Neural progenitor cell (in vitro differentiated cells): ENCODE measurements at regions not wholly inside any gene's neighbourhood (a gene's known extent, or its start where the extent isn't known, plus 50 kb on each side); places are given as distances from the start of the nearest gene placed in this dataset.

Source experiments
- DNase-seq: peaks from one replicate; pipeline ENCODE4 v3.0.0-alpha.2; 2016; ENCODE audit warnings: low spot score
- H2AFZ ChIP-seq: fragments of 200-600 bp; sonication (generic); replicated peaks from 2 replicates; pipeline ENCODE4 v1.6.1; 2016; ENCODE audit warnings: antibody characterized with exemption
- H3F3A ChIP-seq: fragments of 200-600 bp; sonication (generic); 2 replicates; pipeline ENCODE4 v1.6.1; 2016; ENCODE audit warnings: antibody characterized with exemption, low read depth
- H3K27ac ChIP-seq: fragments of 200-600 bp; sonication (generic); 2 replicates; pipeline ENCODE4 v1.5.1; 2016; ENCODE audit warnings: mild to moderate bottlenecking
- H3K27me3 ChIP-seq: fragments of 200-600 bp; sonication (generic); 2 replicates; pipeline ENCODE4 v1.6.1; 2016; ENCODE audit warnings: mild to moderate bottlenecking, moderate library complexity
- H3K36me3 ChIP-seq: fragments of 200-600 bp; sonication (generic); 2 replicates; pipeline ENCODE4 v1.5.1; 2016
- H3K4me1 ChIP-seq: fragments of 200-600 bp; sonication (generic); 2 replicates; pipeline ENCODE4 v1.6.1; 2016; ENCODE audit warnings: mixed run types
- H3K4me2 ChIP-seq: fragments of 200-600 bp; sonication (generic); 2 replicates; pipeline ENCODE4 v1.6.1; 2016
- H3K4me3 ChIP-seq: fragments of 200-600 bp; sonication (generic); 2 replicates; pipeline ENCODE4 v1.5.1; 2016
- H3K79me2 ChIP-seq: fragments of 200-600 bp; sonication (generic); 2 replicates; pipeline ENCODE4 v1.6.1; 2016; ENCODE audit warnings: low read depth
- H3K9ac ChIP-seq: fragments of 200-600 bp; sonication (generic); 2 replicates; pipeline ENCODE4 v1.6.1; 2016
- H3K9me3 ChIP-seq: fragments of 200-600 bp; sonication (generic); 2 replicates; pipeline ENCODE4 v1.5.1; 2016; ENCODE audit warnings: low read depth
- H4K20me1 ChIP-seq: fragments of 200-600 bp; sonication (generic); 2 replicates; pipeline ENCODE4 v1.6.1; 2016; ENCODE audit warnings: low read depth
- H3K27ac Mint-ChIP-seq: 3 replicates; pipeline ENCODE4 v1.8.0; 2021; ENCODE audit warnings: mixed read lengths
- H3K27me3 Mint-ChIP-seq: 2 replicates; pipeline ENCODE4 v1.8.0; 2022; ENCODE audit warnings: low read depth, mild to moderate bottlenecking, inconsistent platforms, moderate library complexity, mixed read lengths; ENCODE audit not compliant: insufficient read depth
- H3K36me3 Mint-ChIP-seq: 3 replicates; pipeline ENCODE4 v1.8.0; 2021; ENCODE audit warnings: mixed read lengths
- H3K4me1 Mint-ChIP-seq: 3 replicates; pipeline ENCODE4 v1.8.0; 2021; ENCODE audit warnings: mixed read lengths
- H3K4me3 Mint-ChIP-seq: 3 replicates; pipeline ENCODE4 v1.8.0; 2021; ENCODE audit warnings: mild to moderate bottlenecking, moderate library complexity, mixed read lengths
- H3K9me3 Mint-ChIP-seq: 3 replicates; pipeline ENCODE4 v1.8.0; 2020; ENCODE audit warnings: mixed read lengths
- CTCF ChIP-seq: fragments of 200-600 bp; sonication (generic); IDR thresholded peaks from 2 replicates; pipeline ENCODE4 v1.5.1; 2017; ENCODE audit warnings: antibody characterized with exemption, mild to moderate bottlenecking
- EZH2 ChIP-seq: fragments of 200-600 bp; sonication (generic); IDR thresholded peaks from 2 replicates; pipeline ENCODE4 v1.6.1; 2017; ENCODE audit warnings: antibody characterized with exemption, mild to moderate bottlenecking, moderate library complexity
- EZH2phosphoT487 ChIP-seq: fragments of 200-600 bp; sonication (generic); IDR thresholded peaks from 2 replicates; pipeline ENCODE4 v1.6.1; 2017; ENCODE audit warnings: antibody characterized with exemption

GRCh38 chr2:146681991-146682390 lies 1162.8 kb upstream of the ACVR2A start:
- H3K4me3 Mint-ChIP-seq, result no peak overlapping the region
- H3K36me3 Mint-ChIP-seq, result no peaks in the 10 kb centered on the region
- Histone ChIP-seq H3K4me1 (peaks cover 13% of the 10 kb centered on the region), H3F3A (peaks cover 10% of the 10 kb centered on the region), H3K9ac (no peak overlapping the region), H3K9me3 (no peaks in the 10 kb centered on the region), H3K27ac (no peak overlapping the region), H3K79me2 (no peaks in the 10 kb centered on the region), H3K4me3 (no peak overlapping the region), H3K36me3 (no peaks in the 10 kb centered on the region), H3K27me3 (no peaks in the 10 kb centered on the region), H4K20me1 (no peaks in the 10 kb centered on the region), H2AFZ (no peak overlapping the region), H3K4me2 (no peak overlapping the region)
- DNase-seq, result no peak
- TF ChIP-seq EZH2phosphoT487 (no peak), EZH2 (no peak), CTCF (no peak)
- no peaks in the 10 kb centered on the region for H3K27me3 Mint-ChIP-seq
- H3K9me3 Mint-ChIP-seq, result peaks cover 2% of the 10 kb centered on the region
- no peak overlapping the region for H3K27ac Mint-ChIP-seq
- H3K4me1 Mint-ChIP-seq, result peaks cover 10% of the 10 kb centered on the region

GRCh38 chr2:146678516-146678915 lies 1166.3 kb upstream of the ACVR2A start:
- Mint-ChIP-seq H3K4me1 (peaks cover 10% of the 10 kb centered on the region), H3K27me3 (no peaks in the 10 kb centered on the region), H3K27ac (no peak overlapping the region), H3K36me3 (no peaks in the 10 kb centered on the region), H3K4me3 (no peak overlapping the region), H3K9me3 (peaks cover 2% of the 10 kb centered on the region)
- Histone ChIP-seq H3F3A (peaks cover 10% of the 10 kb centered on the region), H3K27ac (no peak overlapping the region), H2AFZ (no peak overlapping the region), H3K79me2 (no peaks in the 10 kb centered on the region), H3K27me3 (no peaks in the 10 kb centered on the region), H3K4me2 (peak overlapping the region; percentile 11), H3K36me3 (no peaks in the 10 kb centered on the region), H4K20me1 (no peaks in the 10 kb centered on the region), H3K9ac (no peak overlapping the region), H3K9me3 (no peaks in the 10 kb centered on the region), H3K4me1 (peaks cover 10% of the 10 kb centered on the region), H3K4me3 (no peak overlapping the region)
- TF ChIP-seq EZH2 (no peak), EZH2phosphoT487 (no peak), CTCF (no peak)
- peak; percentile 59 for DNase-seq

- H3K36me3 Mint-ChIP-seq, result no peaks in the 10 kb centered on the region
- Histone ChIP-seq H3K79me2 (no peaks in the 10 kb centered on the region), H3K27me3 (no peaks in the 10 kb centered on the region), H3K9ac (no peak overlapping the region), H3K4me2 (no peak overlapping the region), H3K36me3 (no peaks in the 10 kb centered on the region), H3K4me1 (peaks cover 10% of the 10 kb centered on the region), H3K4me3 (no peak overlapping the region), H2AFZ (no peak overlapping the region), H3K27ac (no peak overlapping the region), H3K9me3 (no peaks in the 10 kb centered on the region), H4K20me1 (no peaks in the 10 kb centered on the region), H3F3A (peaks cover 10% of the 10 kb centered on the region)
- H3K27me3 Mint-ChIP-seq, result no peaks in the 10 kb centered on the region
- no peaks in the 10 kb centered on the region for H3K9me3 Mint-ChIP-seq
- no peak for TF ChIP-seq EZH2
- no peak for TF ChIP-seq CTCF
- TF ChIP-seq EZH2phosphoT487, result no peak
- peaks cover 10% of the 10 kb centered on the region for H3K4me1 Mint-ChIP-seq
- H3K4me3 Mint-ChIP-seq, result no peak overlapping the region
- no peak overlapping the region for H3K27ac Mint-ChIP-seq
- no peak for DNase-seq
Observed at GRCh38 chr2:146677280-146677679, 1167.5 kb upstream of the ACVR2A start.

GRCh38 chr2:146669735-146670134 lies 1175.1 kb upstream of the ACVR2A start:
- H3K4me1 ChIP-seq, result no peaks in the 10 kb centered on the region
- H3K27me3 ChIP-seq, result no peaks in the 10 kb centered on the region
- no peaks in the 10 kb centered on the region for H3K9me3 ChIP-seq
- no peak overlapping the region for H2AFZ ChIP-seq
- TF ChIP-seq EZH2 (no peak), EZH2phosphoT487 (no peak), CTCF (no peak)
- no peaks in the 10 kb centered on the region for H3K36me3 ChIP-seq
- no peak overlapping the region for H3K4me2 ChIP-seq
- H3K9me3 Mint-ChIP-seq, result no peaks in the 10 kb centered on the region
- no peak overlapping the region for H3K27ac Mint-ChIP-seq
- H4K20me1 ChIP-seq, result no peaks in the 10 kb centered on the region
- H3K4me1 Mint-ChIP-seq, result no peaks in the 10 kb centered on the region
- H3K9ac ChIP-seq, result no peak overlapping the region
- H3F3A ChIP-seq, result no peaks in the 10 kb centered on the region
- no peak overlapping the region for H3K27ac ChIP-seq
- DNase-seq, result no peak
- no peak overlapping the region for H3K4me3 Mint-ChIP-seq
- no peaks in the 10 kb centered on the region for H3K27me3 Mint-ChIP-seq
- no peaks in the 10 kb centered on the region for H3K36me3 Mint-ChIP-seq
- no peak overlapping the region for H3K4me3 ChIP-seq
- no peaks in the 10 kb centered on the region for H3K79me2 ChIP-seq
